ENCODE measurements at regions not wholly inside any gene's neighbourhood (a gene's known extent, or its start where the extent isn't known, plus 50 kb on each side); places are given as distances from the start of the nearest gene placed in this dataset.

DNA sequence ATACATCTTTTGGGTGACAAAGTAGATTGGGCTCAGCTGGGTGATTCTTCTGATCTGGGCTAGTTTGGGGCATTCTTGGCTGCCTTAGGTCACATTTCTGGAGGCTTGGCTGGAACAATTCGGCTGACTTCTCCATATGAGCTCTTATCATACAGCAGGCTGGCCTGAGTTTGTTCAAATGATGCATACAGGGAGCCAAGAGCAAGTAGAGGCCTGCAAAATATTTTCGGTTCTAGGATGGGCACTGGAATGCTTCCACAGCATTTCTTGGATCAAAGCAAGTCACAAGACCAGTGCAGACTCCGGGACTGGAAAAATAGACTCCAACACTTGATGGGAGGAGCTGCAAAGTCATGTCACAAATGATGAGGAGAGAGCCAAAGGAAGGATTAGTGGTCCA is 98.4 kb downstream of the SCG2 start:
- CTCF ChIA-PET, result no interaction called here
- 73% methylated on average over 3 of the region's 3 CpGs for WGBS (ENCODE audit: insufficient coverage)
- no peak overlapping the region for H3K4me3 ChIP-seq (ENCODE audit: control extremely low read depth in 1 of 5, extremely low read depth in 1 of 5, insufficient read depth in 1 of 5, low read depth in 2 of 5, low read length in 4 of 5)
- no peaks in the 10 kb centered on the region for H3K79me2 ChIP-seq (ENCODE audit: control insufficient read depth, insufficient read depth, low read length)
- H3K27me3 ChIP-seq (replicated peaks in 1 of 4; ENCODE audit: control extremely low read depth in 1 of 4, control insufficient read depth in 3 of 4, insufficient read depth in 4 of 4, low read length in 3 of 4), result no peaks in the 10 kb centered on the region
- peaks cover 2% of the 10 kb centered on the region for H3K9me3 Mint-ChIP-seq (ENCODE audit: insufficient read depth)
- no peak overlapping the region for H3K4me2 ChIP-seq (replicated peaks; ENCODE audit: low read depth, low read length, poor library complexity, severe bottlenecking)
- no peak overlapping the region for H3K27ac Mint-ChIP-seq
- no peaks in the 10 kb centered on the region for H3K4me1 ChIP-seq (ENCODE audit: control insufficient read depth in 2 of 2, insufficient read depth in 2 of 2, low read length in 2 of 2)
- no peak for TF ChIP-seq EZH2 (IDR thresholded peaks at IDR 0.05; ENCODE audit: borderline replicate concordance, insufficient read depth, low read depth, low read length, poor library complexity, severe bottlenecking)
- TF ChIP-seq, protein P1, sequence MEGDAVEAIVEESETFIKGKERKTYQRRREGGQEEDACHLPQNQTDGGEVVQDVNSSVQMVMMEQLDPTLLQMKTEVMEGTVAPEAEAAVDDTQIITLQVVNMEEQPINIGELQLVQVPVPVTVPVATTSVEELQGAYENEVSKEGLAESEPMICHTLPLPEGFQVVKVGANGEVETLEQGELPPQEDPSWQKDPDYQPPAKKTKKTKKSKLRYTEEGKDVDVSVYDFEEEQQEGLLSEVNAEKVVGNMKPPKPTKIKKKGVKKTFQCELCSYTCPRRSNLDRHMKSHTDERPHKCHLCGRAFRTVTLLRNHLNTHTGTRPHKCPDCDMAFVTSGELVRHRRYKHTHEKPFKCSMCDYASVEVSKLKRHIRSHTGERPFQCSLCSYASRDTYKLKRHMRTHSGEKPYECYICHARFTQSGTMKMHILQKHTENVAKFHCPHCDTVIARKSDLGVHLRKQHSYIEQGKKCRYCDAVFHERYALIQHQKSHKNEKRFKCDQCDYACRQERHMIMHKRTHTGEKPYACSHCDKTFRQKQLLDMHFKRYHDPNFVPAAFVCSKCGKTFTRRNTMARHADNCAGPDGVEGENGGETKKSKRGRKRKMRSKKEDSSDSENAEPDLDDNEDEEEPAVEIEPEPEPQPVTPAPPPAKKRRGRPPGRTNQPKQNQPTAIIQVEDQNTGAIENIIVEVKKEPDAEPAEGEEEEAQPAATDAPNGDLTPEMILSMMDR (IDR thresholded peaks at IDR 0.05), result no peak
- H4K20me1 ChIP-seq (ENCODE audit: control insufficient read depth, insufficient read depth, low read length, poor library complexity, severe bottlenecking), result no peaks in the 10 kb centered on the region
- H2AFZ ChIP-seq (ENCODE audit: insufficient read depth, low read depth, low read length, poor library complexity, severe bottlenecking), result no peak overlapping the region
- H3K9me3 ChIP-seq (ENCODE audit: control extremely low read depth in 1 of 3, control insufficient read depth in 2 of 3, insufficient read depth in 1 of 3, low read length in 2 of 3), result no peaks in the 10 kb centered on the region
- H3K27me3 Mint-ChIP-seq, result no peaks in the 10 kb centered on the region
- H3K27ac ChIP-seq (ENCODE audit: low read length in 2 of 2), result no peak overlapping the region
- intact Hi-C loops (cut with micrococcal nuclease), result no loop called here
- H3K9ac ChIP-seq (ENCODE audit: low read length), result no peak overlapping the region
- no peaks in the 10 kb centered on the region for H3K36me3 ChIP-seq (replicated peaks in 1 of 2; ENCODE audit: control extremely low read depth in 1 of 2, control insufficient read depth in 1 of 2, extremely low read depth in 1 of 2, insufficient read depth in 2 of 2, low read length in 1 of 2)
- DNase-seq, result no peak
- no peaks in the 10 kb centered on the region for H3K4me1 Mint-ChIP-seq
- H3K4me3 Mint-ChIP-seq, result no peak overlapping the region
- no peak for ATAC-seq (ENCODE audit: low read depth)
- POLR2A ChIA-PET, result no interaction called here

DNA sequence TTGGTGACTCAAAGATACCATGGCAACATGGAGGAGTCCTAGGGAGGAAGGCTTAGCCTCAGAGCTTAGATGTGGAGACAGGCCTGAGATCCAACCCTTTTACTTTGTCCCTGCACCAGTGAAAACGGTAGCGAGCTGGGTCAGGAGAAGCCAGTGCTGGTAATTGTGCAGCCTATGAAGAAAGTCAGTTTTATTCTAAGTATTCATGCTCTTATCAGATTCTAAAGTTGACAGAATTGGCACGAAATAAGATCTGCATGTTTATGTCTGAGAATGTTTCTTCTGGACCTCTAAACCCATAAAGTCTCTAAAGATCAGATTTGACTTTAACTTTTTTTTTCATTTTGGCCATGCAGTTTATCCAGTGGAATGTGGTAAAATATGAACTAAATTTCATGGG is 93.8 kb downstream of the SCG2 start:
- CTCF ChIA-PET, result no interaction called here
- 67% methylated on average over 2 of the region's 3 CpGs for WGBS (ENCODE audit: insufficient coverage)
- no peak for TF ChIP-seq EZH2 (IDR thresholded peaks at IDR 0.05; ENCODE audit: borderline replicate concordance, insufficient read depth, low read depth, low read length, poor library complexity, severe bottlenecking)
- TF ChIP-seq, protein P1 (IDR thresholded peaks at IDR 0.05), result no peak
- Histone ChIP-seq H4K20me1 (ENCODE audit: control insufficient read depth, insufficient read depth, low read length, poor library complexity, severe bottlenecking) (no peaks in the 10 kb centered on the region), H3K27me3 (replicated peaks in 1 of 4; ENCODE audit: control extremely low read depth in 1 of 4, control insufficient read depth in 3 of 4, insufficient read depth in 4 of 4, low read length in 3 of 4) (no peaks in the 10 kb centered on the region), H3K4me2 (replicated peaks; ENCODE audit: low read depth, low read length, poor library complexity, severe bottlenecking) (no peak overlapping the region), H2AFZ (ENCODE audit: insufficient read depth, low read depth, low read length, poor library complexity, severe bottlenecking) (no peak overlapping the region), H3K4me1 (ENCODE audit: control insufficient read depth in 2 of 2, insufficient read depth in 2 of 2, low read length in 2 of 2) (no peaks in the 10 kb centered on the region), H3K9ac (ENCODE audit: low read length) (no peak overlapping the region), H3K9me3 (ENCODE audit: control extremely low read depth in 1 of 3, control insufficient read depth in 2 of 3, insufficient read depth in 1 of 3, low read length in 2 of 3) (no peaks in the 10 kb centered on the region), H3K27ac (ENCODE audit: low read length in 2 of 2) (no peak overlapping the region), H3K79me2 (ENCODE audit: control insufficient read depth, insufficient read depth, low read length) (no peaks in the 10 kb centered on the region), H3K4me3 (ENCODE audit: control extremely low read depth in 1 of 5, extremely low read depth in 1 of 5, insufficient read depth in 1 of 5, low read depth in 2 of 5, low read length in 4 of 5) (no peak overlapping the region), H3K36me3 (replicated peaks in 1 of 2; ENCODE audit: control extremely low read depth in 1 of 2, control insufficient read depth in 1 of 2, extremely low read depth in 1 of 2, insufficient read depth in 2 of 2, low read length in 1 of 2) (no peaks in the 10 kb centered on the region)
- no peak for ATAC-seq (ENCODE audit: low read depth)
- peaks cover 2% of the 10 kb centered on the region for H3K9me3 Mint-ChIP-seq (ENCODE audit: insufficient read depth)
- H3K27ac Mint-ChIP-seq, result no peak overlapping the region
- POLR2A ChIA-PET, result no interaction called here
- intact Hi-C loops (cut with micrococcal nuclease), result no loop called here
- peaks cover 4% of the 10 kb centered on the region for H3K27me3 Mint-ChIP-seq
- DNase-seq, result no peak
- H3K4me3 Mint-ChIP-seq, result no peak overlapping the region
- no peaks in the 10 kb centered on the region for H3K4me1 Mint-ChIP-seq

Measured in B cell (primary cell).